ENCODE measurements at regions not wholly inside any gene's neighbourhood (a gene's known extent, or its start where the extent isn't known, plus 50 kb on each side); places are given as distances from the start of the nearest gene placed in this dataset.

GRCh38 chr9:119839888-119840287 lies 470.7 kb upstream of the BRINP1 start:
- DNase-seq (no peak), ATAC-seq (no peak), FAIRE-seq (no peak)
- H3K36me3 ChIP-seq = no peaks in the 10 kb centered on the region
- H3K9me3 ChIP-seq = no peaks in the 10 kb centered on the region
- no peak overlapping the region for H3K27ac ChIP-seq
- no peaks in the 10 kb centered on the region for H3K4me1 ChIP-seq
- H3K4me3 ChIP-seq = no peak overlapping the region
- 31 to 42% methylated on average over 9 of the region's 9 CpGs for WGBS, 2 donors
- TF ChIP-seq, protein P1, sequence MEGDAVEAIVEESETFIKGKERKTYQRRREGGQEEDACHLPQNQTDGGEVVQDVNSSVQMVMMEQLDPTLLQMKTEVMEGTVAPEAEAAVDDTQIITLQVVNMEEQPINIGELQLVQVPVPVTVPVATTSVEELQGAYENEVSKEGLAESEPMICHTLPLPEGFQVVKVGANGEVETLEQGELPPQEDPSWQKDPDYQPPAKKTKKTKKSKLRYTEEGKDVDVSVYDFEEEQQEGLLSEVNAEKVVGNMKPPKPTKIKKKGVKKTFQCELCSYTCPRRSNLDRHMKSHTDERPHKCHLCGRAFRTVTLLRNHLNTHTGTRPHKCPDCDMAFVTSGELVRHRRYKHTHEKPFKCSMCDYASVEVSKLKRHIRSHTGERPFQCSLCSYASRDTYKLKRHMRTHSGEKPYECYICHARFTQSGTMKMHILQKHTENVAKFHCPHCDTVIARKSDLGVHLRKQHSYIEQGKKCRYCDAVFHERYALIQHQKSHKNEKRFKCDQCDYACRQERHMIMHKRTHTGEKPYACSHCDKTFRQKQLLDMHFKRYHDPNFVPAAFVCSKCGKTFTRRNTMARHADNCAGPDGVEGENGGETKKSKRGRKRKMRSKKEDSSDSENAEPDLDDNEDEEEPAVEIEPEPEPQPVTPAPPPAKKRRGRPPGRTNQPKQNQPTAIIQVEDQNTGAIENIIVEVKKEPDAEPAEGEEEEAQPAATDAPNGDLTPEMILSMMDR (IDR thresholded peaks at IDR 0.05) = no peak
- no peaks in the 10 kb centered on the region for H3K27me3 ChIP-seq
- intact Hi-C loops (cut with DNase I) = no loop called here

GRCh38 chr9:119838210-119838609 lies 469.0 kb upstream of the BRINP1 start:
- Histone ChIP-seq H3K36me3 (no peaks in the 10 kb centered on the region), H3K4me3 (no peak overlapping the region), H3K4me1 (no peaks in the 10 kb centered on the region), H3K27ac (no peak overlapping the region), H3K27me3 (no peaks in the 10 kb centered on the region), H3K9me3 (no peaks in the 10 kb centered on the region)
- DNase-seq = no peak
- TF ChIP-seq, protein P1 (IDR thresholded peaks at IDR 0.05) = no peak
- no peak for FAIRE-seq
- 74 to 90% methylated on average over 5 of the region's 5 CpGs for WGBS, 2 donors
- no peak for ATAC-seq
- intact Hi-C loops (cut with DNase I) = no loop called here

- intact Hi-C loops (cut with DNase I) = no loop called here
- ATAC-seq (no peak), FAIRE-seq (no peak)
Observed at GRCh38 chr9:119836036-119836435, 466.8 kb upstream of the BRINP1 start.

GRCh38 chr9:119834064-119834620 lies 464.9 kb upstream of the BRINP1 start:
- no peaks in the 10 kb centered on the region for H3K4me1 ChIP-seq
- no peaks in the 10 kb centered on the region for H3K36me3 ChIP-seq
- no peaks in the 10 kb centered on the region for H3K27me3 ChIP-seq
- no peak for FAIRE-seq
- no peak overlapping the region for H3K4me3 ChIP-seq
- TF ChIP-seq, protein P1 (IDR thresholded peaks at IDR 0.05) = no peak
- H3K27ac ChIP-seq = no peak overlapping the region
- no peak for DNase-seq
- WGBS, 2 donors = 62 to 69% methylated on average over 6 of the region's 6 CpGs
- H3K9me3 ChIP-seq = no peaks in the 10 kb centered on the region
- no peak for ATAC-seq
- intact Hi-C loops (cut with DNase I) = no loop called here

More at GRCh38 chr9:119836036-119836435, 466.8 kb upstream of the BRINP1 start:
- Histone ChIP-seq H3K36me3 (no peaks in the 10 kb centered on the region), H3K4me3 (no peak overlapping the region), H3K9me3 (no peaks in the 10 kb centered on the region), H3K27me3 (no peaks in the 10 kb centered on the region), H3K27ac (no peak overlapping the region), H3K4me1 (no peaks in the 10 kb centered on the region)
- WGBS, 2 donors = 37 to 39% methylated on average over 3 of the region's 3 CpGs
- TF ChIP-seq, protein P1 (IDR thresholded peaks at IDR 0.05) = no peak
- no peak for DNase-seq

- H3K4me1 ChIP-seq = no peaks in the 10 kb centered on the region
- FAIRE-seq (no peak), DNase-seq (no peak), ATAC-seq (no peak)
- H3K9me3 ChIP-seq = no peaks in the 10 kb centered on the region
- H3K27me3 ChIP-seq = no peaks in the 10 kb centered on the region
- no peaks in the 10 kb centered on the region for H3K36me3 ChIP-seq
- TF ChIP-seq, protein P1 (IDR thresholded peaks at IDR 0.05) = no peak
- no peak overlapping the region for H3K4me3 ChIP-seq
- H3K27ac ChIP-seq = no peak overlapping the region
- intact Hi-C loops (cut with DNase I) = no loop called here
- 63 to 74% methylated on average over 2 of the region's 2 CpGs for WGBS, 2 donors
Observed at GRCh38 chr9:119831309-119831708, 462.1 kb upstream of the BRINP1 start.
